ENCODE measurements at regions not wholly inside any gene's neighbourhood (a gene's known extent, or its start where the extent isn't known, plus 50 kb on each side); places are given as distances from the start of the nearest gene placed in this dataset.

GRCh38 chr14:71739273-71739990 lies 192.8 kb upstream of the RGS6 start:
- no peaks in the 10 kb centered on the region for H3K9me3 ChIP-seq (ENCODE audit: control insufficient read depth, low read depth, low read length)
- H3K27ac Mint-ChIP-seq = peak overlapping the region in 2 of 3 experiments; percentile 38 to 71; a peak in 2 of 7 replicates
- no peak overlapping the region for H3K4ac ChIP-seq (ENCODE audit: low read depth, low read length)
- no CpG with 5 or more reads among the region's 5 CpGs for WGBS (ENCODE audit: extremely low coverage, insufficient read length, low lambda C conversion rate)
- no peaks in the 10 kb centered on the region for H4K20me1 ChIP-seq (ENCODE audit: control insufficient read depth, insufficient read depth, insufficient read length)
- H2AK5ac ChIP-seq (ENCODE audit: insufficient read length, low read length) = no peak overlapping the region
- no peak overlapping the region for H2BK15ac ChIP-seq (ENCODE audit: low read depth, low read length)
- H3K36me3 Mint-ChIP-seq (ENCODE audit: insufficient read depth in 1 of 3, low read depth in 3 of 3) = peaks cover 13 to 46% (median 23%) of the 10 kb centered on the region in 3 experiments
- H3K27me3 Mint-ChIP-seq (ENCODE audit: low read depth) = no peaks in the 10 kb centered on the region; the same call in none of the 2 replicates
- H3K4me1 ChIP-seq (ENCODE audit: insufficient read depth, low read length) = no peaks in the 10 kb centered on the region
- peak; percentile 47 for DNase-seq
- H3K56ac ChIP-seq (ENCODE audit: insufficient read length, low read depth, low read length) = no peak overlapping the region
- H3K4me3 Mint-ChIP-seq = no peak overlapping the region
- H2BK20ac ChIP-seq (ENCODE audit: low read depth, low read length, poor library complexity, severe bottlenecking) = no peak overlapping the region
- no peaks in the 10 kb centered on the region for H3K9me3 Mint-ChIP-seq
- H2BK120ac ChIP-seq (ENCODE audit: low read depth, low read length, poor library complexity, severe bottlenecking) = no peak overlapping the region
- peaks cover 5% of the 10 kb centered on the region in 2 experiments; a peak in 3 of 4 replicates for H3K4me1 Mint-ChIP-seq
- H3K79me2 ChIP-seq (ENCODE audit: insufficient read depth, low read length) = no peaks in the 10 kb centered on the region
- H2BK5ac ChIP-seq (ENCODE audit: insufficient read length, low read length) = no peak overlapping the region
- no peak overlapping the region for H4K5ac ChIP-seq (ENCODE audit: insufficient read length, low read depth, low read length)
- no peak overlapping the region for H3K14ac ChIP-seq (ENCODE audit: insufficient read depth, low read length)
- no peak overlapping the region for H4K91ac ChIP-seq (ENCODE audit: insufficient read length, low read depth, low read length)
- H2AFZ ChIP-seq (ENCODE audit: low read length) = no peak overlapping the region
- H3K18ac ChIP-seq (ENCODE audit: insufficient read length, low read depth, low read length) = no peak overlapping the region
- H3K9ac ChIP-seq (ENCODE audit: extremely low read depth, insufficient read length, low read length) = no peak overlapping the region
- H4K8ac ChIP-seq (replicated peaks; ENCODE audit: insufficient read length, low read depth, low read length) = no peak overlapping the region
- no peak overlapping the region for H2BK12ac ChIP-seq (ENCODE audit: insufficient read length, low read depth, low read length)
- no peaks in the 10 kb centered on the region for H3K23me2 ChIP-seq (ENCODE audit: insufficient read length, low read depth, low read length, poor library complexity, severe bottlenecking)
- H3K4me2 ChIP-seq (ENCODE audit: insufficient read depth, insufficient read length, low read length) = no peak overlapping the region
- no peak overlapping the region for H3K23ac ChIP-seq (ENCODE audit: insufficient read length, low read depth, low read length)
- no peaks in the 10 kb centered on the region for H3K79me1 ChIP-seq (ENCODE audit: insufficient read depth, low read depth, low read length, poor library complexity, severe bottlenecking)
- peak; percentile 30; the same call in 1 of the 3 replicates for TF ChIP-seq CTCF (conservative IDR thresholded peaks at IDR 0.05)
- no peak overlapping the region for H3K27ac ChIP-seq (ENCODE audit: insufficient read length, low read depth, low read length)
- no peak overlapping the region for H3T11ph ChIP-seq (ENCODE audit: low read length)
- no peaks in the 10 kb centered on the region for H3K27me3 ChIP-seq (ENCODE audit: insufficient read depth, low read length)
